Ascending aorta (tissue), 2 donors: ENCODE measurements at regions not wholly inside any gene's neighbourhood (a gene's known extent, or its start where the extent isn't known, plus 50 kb on each side); places are given as distances from the start of the nearest gene placed in this dataset.

Experiments used
- DNase-seq, 2 donors: peaks; one replicate each; pipeline ENCODE4 v3.0.0-alpha.2; 2019; ENCODE audit warnings: low spot score in 2 of 2
- H3K27ac ChIP-seq, 2 donors: fragments of 200-600 bp; sonication (generic); one replicate each; pipeline ENCODE4 v1.5.1; 2016 to 2017; ENCODE audit warnings: mild to moderate bottlenecking in 1 of 2
- H3K27me3 ChIP-seq: fragments of 200-600 bp; sonication (generic); one replicate; pipeline ENCODE4 v1.5.1; 2017
- H3K36me3 ChIP-seq, 2 donors: fragments of 200-600 bp; sonication (generic); one replicate each; pipeline ENCODE4 v1.5.1; 2016
- H3K4me1 ChIP-seq, 2 donors: fragments of 200-600 bp; sonication (generic); one replicate each; pipeline ENCODE4 v1.5.1; 2016 to 2017; ENCODE audit warnings: mild to moderate bottlenecking in 1 of 2
- H3K4me3 ChIP-seq, 2 donors: fragments of 200-600 bp; sonication (generic); one replicate each; pipeline ENCODE4 v1.5.1; 2016 to 2017; ENCODE audit warnings: mild to moderate bottlenecking in 1 of 2
- H3K9me3 ChIP-seq, 2 donors: fragments of 200-600 bp; sonication (generic); one replicate each; pipeline ENCODE4 v1.5.1; 2016
- intact Hi-C: fragments of 100-400 bp; cut with DNase I; formaldehyde crosslinking; loops from one replicate; pipeline ENCODE4 v1.15.1; 2023
- TF ChIP-seq, protein P1 (sequence below), 3 experiments: fragments of 200-600 bp in 2 of 3; fragments of 450-650 bp in 1 of 3; sonication (generic) in 2 of 3; IDR thresholded peaks; one replicate each; pipeline ENCODE4 v1.5.1; 2016 to 2019; ENCODE audit warnings: antibody characterized with exemption in 3 of 3, mild to moderate bottlenecking in 1 of 3, moderate library complexity in 1 of 3

DNA sequence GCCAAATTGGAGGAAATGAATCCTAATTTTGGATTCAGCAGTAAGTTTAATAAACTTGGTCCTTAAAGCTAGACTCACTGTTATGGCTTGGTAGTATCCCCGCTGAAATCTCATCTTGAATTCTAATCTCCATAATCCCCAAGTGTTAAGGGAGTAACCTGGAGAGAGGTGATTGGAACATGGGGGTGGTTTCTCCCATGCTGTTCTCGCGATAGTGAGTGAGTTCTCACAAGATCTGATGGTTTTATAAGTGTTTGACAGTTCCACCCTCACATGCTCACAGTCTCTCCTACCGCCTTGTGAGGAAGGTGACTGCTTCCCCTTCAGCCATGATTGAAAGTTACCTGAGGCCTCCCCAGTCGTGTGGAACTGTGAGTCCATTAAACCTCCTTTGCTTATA, 824.5 kb upstream of the WWC1 start:
- no peaks in the 10 kb centered on the region for H3K9me3 ChIP-seq
- no peaks in the 10 kb centered on the region for H3K27me3 ChIP-seq
- H3K27ac ChIP-seq: no peak overlapping the region
- H3K36me3 ChIP-seq: no peaks in the 10 kb centered on the region
- TF ChIP-seq, protein P1, sequence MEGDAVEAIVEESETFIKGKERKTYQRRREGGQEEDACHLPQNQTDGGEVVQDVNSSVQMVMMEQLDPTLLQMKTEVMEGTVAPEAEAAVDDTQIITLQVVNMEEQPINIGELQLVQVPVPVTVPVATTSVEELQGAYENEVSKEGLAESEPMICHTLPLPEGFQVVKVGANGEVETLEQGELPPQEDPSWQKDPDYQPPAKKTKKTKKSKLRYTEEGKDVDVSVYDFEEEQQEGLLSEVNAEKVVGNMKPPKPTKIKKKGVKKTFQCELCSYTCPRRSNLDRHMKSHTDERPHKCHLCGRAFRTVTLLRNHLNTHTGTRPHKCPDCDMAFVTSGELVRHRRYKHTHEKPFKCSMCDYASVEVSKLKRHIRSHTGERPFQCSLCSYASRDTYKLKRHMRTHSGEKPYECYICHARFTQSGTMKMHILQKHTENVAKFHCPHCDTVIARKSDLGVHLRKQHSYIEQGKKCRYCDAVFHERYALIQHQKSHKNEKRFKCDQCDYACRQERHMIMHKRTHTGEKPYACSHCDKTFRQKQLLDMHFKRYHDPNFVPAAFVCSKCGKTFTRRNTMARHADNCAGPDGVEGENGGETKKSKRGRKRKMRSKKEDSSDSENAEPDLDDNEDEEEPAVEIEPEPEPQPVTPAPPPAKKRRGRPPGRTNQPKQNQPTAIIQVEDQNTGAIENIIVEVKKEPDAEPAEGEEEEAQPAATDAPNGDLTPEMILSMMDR (IDR thresholded peaks at IDR 0.05): no peak
- no peak overlapping the region for H3K4me3 ChIP-seq
- intact Hi-C loops: no loop called here
- DNase-seq: no peak
- no peaks in the 10 kb centered on the region for H3K4me1 ChIP-seq

DNA sequence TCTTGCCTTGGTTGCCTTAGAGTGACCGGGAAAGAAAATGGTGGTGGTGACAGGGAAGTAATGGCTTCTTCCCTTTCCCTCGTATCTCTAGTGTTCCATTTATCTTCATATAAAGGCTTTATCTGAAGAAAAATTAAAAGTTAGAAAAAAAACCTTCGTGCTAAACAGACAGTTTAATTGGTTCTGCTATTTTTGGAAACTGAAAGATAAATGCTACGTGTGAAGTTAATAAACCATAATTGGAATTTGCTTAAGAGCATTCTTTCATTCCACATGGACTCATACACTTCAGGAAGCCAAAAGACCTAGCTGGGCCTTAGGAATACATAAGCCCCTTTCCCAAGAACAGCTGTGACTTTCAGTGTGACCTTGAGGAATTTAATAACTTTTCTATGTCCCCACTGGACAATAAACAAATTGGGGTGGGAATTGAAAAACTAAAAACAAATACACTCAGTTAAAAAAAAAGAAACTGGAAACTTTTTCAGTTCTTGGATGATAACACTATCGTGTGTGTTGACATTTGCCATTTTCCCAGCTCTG, 818.8 kb upstream of the WWC1 start:
- no peaks in the 10 kb centered on the region for H3K27me3 ChIP-seq
- no peaks in the 10 kb centered on the region for H3K4me1 ChIP-seq
- no peaks in the 10 kb centered on the region for H3K9me3 ChIP-seq
- intact Hi-C loops: no loop called here
- H3K4me3 ChIP-seq: no peak overlapping the region
- no peak for DNase-seq
- no peaks in the 10 kb centered on the region for H3K36me3 ChIP-seq
- no peak overlapping the region for H3K27ac ChIP-seq
- TF ChIP-seq, protein P1 (IDR thresholded peaks at IDR 0.05): no peak

DNA sequence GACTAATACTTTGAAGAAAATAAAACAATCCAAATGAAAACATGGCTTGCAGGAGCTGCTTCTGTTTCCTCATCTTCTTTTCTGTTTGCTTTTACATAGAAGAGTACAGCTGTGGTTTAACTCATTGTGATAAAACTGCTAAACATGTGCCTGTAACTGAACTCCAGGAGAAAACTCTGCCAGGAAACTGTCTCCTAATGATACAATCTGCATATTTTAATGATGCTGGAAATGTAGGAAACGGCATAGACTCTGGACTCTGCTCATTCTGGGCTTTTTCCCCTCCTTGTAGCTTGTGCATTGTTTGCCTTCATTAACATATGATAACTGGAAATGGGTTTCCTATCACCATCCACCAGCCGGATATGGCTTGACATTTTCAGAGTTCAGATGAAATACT, 813.3 kb upstream of the WWC1 start:
- Histone ChIP-seq H3K4me3 (no peak overlapping the region), H3K27me3 (no peaks in the 10 kb centered on the region), H3K27ac (no peak overlapping the region), H3K36me3 (no peaks in the 10 kb centered on the region), H3K4me1 (no peaks in the 10 kb centered on the region), H3K9me3 (no peaks in the 10 kb centered on the region)
- no peak for DNase-seq
- TF ChIP-seq, protein P1 (IDR thresholded peaks at IDR 0.05): no peak
- intact Hi-C loops: no loop called here

DNA sequence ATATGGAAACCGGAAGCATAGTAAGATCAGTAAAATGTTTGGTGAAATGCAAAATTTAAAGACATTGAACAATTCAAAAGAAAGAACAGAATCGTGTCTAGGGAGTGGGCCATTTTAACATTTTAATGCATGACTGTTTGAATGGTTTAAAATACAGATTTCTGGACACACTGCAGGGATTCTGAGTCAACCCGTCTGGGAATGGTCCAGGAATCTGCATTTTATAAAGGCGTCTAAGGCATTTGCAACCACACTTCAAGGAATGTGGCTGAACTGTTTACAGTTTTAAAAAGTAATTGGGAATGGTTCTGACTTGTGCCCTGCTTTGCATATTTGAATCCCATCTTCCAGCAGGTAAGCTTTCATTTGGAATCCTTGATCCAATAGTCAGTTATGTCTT, 811.7 kb upstream of the WWC1 start:
- Histone ChIP-seq H3K9me3 (no peaks in the 10 kb centered on the region), H3K4me3 (no peak overlapping the region), H3K36me3 (no peaks in the 10 kb centered on the region), H3K27me3 (no peaks in the 10 kb centered on the region), H3K27ac (no peak overlapping the region), H3K4me1 (no peaks in the 10 kb centered on the region)
- TF ChIP-seq, protein P1 (IDR thresholded peaks at IDR 0.05): no peak
- no peak for DNase-seq
- intact Hi-C loops: no loop called here

DNA sequence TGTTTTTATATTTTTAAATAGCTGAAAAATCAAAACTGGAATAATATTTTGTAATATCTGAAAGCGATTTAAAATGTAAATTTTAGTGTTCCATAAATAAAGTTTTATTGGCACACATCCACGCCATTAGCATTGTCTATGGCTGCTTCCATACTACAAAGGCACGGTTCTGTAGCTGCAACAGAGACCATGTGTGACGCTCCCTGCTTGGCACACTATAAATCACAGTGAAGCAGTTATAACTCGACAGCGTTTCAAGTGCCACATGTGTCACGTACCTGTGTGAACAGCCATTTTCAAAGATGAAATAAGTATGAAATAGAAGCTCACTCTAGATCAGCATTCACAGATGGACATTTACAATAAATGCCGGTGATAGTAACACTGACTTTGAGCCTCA, 810.1 kb upstream of the WWC1 start:
- no peaks in the 10 kb centered on the region for H3K4me1 ChIP-seq
- intact Hi-C loops: no loop called here
- H3K27ac ChIP-seq: no peak overlapping the region
- H3K9me3 ChIP-seq: no peaks in the 10 kb centered on the region
- TF ChIP-seq, protein P1 (IDR thresholded peaks at IDR 0.05): no peak
- H3K4me3 ChIP-seq: no peak overlapping the region
- DNase-seq: no peak
- no peaks in the 10 kb centered on the region for H3K27me3 ChIP-seq
- H3K36me3 ChIP-seq: no peaks in the 10 kb centered on the region

DNA sequence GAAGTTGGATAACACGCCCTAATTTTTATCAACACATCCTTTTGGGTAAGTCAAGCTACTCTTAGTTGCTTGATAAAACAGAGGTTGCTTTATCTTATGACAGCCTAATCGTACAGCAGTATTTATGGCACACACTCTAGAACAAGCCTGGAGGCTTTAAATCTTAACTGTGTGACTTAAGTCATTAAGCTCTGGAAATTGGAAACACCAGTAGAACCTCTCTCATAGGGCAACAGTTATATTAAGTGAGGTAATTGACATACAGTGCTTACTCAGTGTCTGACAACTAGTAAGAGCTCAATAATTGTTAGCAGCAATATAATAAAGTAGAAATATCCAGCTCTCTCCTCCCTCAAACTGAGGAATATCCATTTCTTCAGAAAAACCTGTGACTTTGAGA, 808.9 kb upstream of the WWC1 start:
- no peaks in the 10 kb centered on the region for H3K27me3 ChIP-seq
- no peak overlapping the region for H3K4me3 ChIP-seq
- H3K36me3 ChIP-seq: no peaks in the 10 kb centered on the region
- no peaks in the 10 kb centered on the region for H3K9me3 ChIP-seq
- no peaks in the 10 kb centered on the region for H3K4me1 ChIP-seq
- no peak for DNase-seq
- no peak overlapping the region for H3K27ac ChIP-seq
- TF ChIP-seq, protein P1 (IDR thresholded peaks at IDR 0.05): no peak
- intact Hi-C loops: no loop called here
